ENCODE measurements at regions not wholly inside any gene's neighbourhood (a gene's known extent, or its start where the extent isn't known, plus 50 kb on each side); places are given as distances from the start of the nearest gene placed in this dataset.

DNA sequence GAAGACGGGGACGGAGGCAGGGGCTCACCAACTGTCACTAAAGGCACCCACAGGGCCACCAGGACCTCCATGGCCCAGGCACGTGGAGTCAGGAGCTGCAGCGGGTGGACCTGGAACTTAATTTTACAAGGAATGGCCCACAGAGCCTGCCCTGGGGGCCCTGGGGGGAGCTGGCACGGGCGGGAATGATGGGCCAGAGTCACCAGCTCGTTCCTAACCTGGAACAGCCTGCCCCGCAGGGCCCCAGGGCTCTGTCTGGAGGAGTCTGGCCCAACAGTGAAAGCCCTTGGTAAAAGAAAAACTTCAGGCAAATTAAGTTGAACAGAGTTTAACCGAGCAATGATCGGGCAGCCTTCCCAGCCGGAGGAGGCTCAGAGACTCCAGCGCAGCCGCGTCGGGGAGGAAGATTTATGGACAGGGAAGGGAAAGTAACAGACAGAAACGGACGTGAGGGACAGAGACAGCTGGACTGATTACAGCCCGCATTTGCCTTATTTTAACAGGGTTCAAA is 118.4 kb upstream of the TMEM18 start:
- Histone ChIP-seq H2BK12ac (ENCODE audit: low read depth, low read length) (no peak overlapping the region), H4K91ac (replicated peaks; ENCODE audit: insufficient read length, low read length) (no peak overlapping the region), H3K79me1 (ENCODE audit: low read depth, low read length) (no peaks in the 10 kb centered on the region), H3K9ac (replicated peaks in 1 of 4; ENCODE audit: extremely low read depth in 1 of 4, low read depth in 3 of 4, low read length in 3 of 4) (no peak overlapping the region), H2BK15ac (ENCODE audit: low read length) (0 out of 2 replicates have a peak overlapping the region, but pooled peaks have one; percentile 72), H3K23ac (ENCODE audit: insufficient read length) (no peak overlapping the region), H2BK5ac (ENCODE audit: low read depth, low read length) (no peak overlapping the region), H3K9me3 (ENCODE audit: insufficient read depth in 2 of 2, low read depth in 1 of 2, low read length in 1 of 2) (peaks cover under 1 to 6% of the 10 kb centered on the region in 2 experiments; a peak in 3 of 4 replicates), H3K36me3 (ENCODE audit: control insufficient read depth in 2 of 4, insufficient read depth in 4 of 4, low read length in 3 of 4) (no peaks in the 10 kb centered on the region), H3K79me2 (ENCODE audit: control insufficient read depth in 1 of 2, insufficient read depth in 2 of 2, low read length in 2 of 2) (no peaks in the 10 kb centered on the region), H4K5ac (ENCODE audit: insufficient read length, low read depth, low read length) (no peak overlapping the region), H3K4me2 (ENCODE audit: insufficient read depth in 1 of 2, low read depth in 2 of 2, low read length in 2 of 2) (no peak overlapping the region), H3K4ac (replicated peaks; ENCODE audit: insufficient read length, low read depth, low read length) (no peak overlapping the region), H3K18ac (ENCODE audit: extremely low read depth, low read length) (no peak overlapping the region; the same call in 1 of the 2 replicates), H3K4me1 (replicated peaks in 1 of 4; ENCODE audit: control insufficient read depth in 3 of 4, insufficient read depth in 4 of 4, low read length in 3 of 4) (peaks cover 0 to 3% (median 0%) of the 10 kb centered on the region in 4 experiments; a peak in 1 of 7 replicates), H2BK120ac (replicated peaks; ENCODE audit: low read depth, low read length) (no peak overlapping the region), H3K14ac (ENCODE audit: insufficient read length) (no peak overlapping the region), H4K20me1 (replicated peaks in 1 of 2; ENCODE audit: control insufficient read depth in 1 of 2, insufficient read depth in 2 of 2, low read length in 2 of 2) (no peaks in the 10 kb centered on the region), H2AFZ (ENCODE audit: low read length) (peak overlapping the region; percentile 84; the same call in 1 of the 2 replicates), H2BK20ac (ENCODE audit: low read length) (no peak overlapping the region), H3K23me2 (ENCODE audit: low read depth, low read length) (no peaks in the 10 kb centered on the region), H4K8ac (ENCODE audit: extremely low read depth, insufficient read depth, low read length) (no peak overlapping the region), H3K4me3 (ENCODE audit: extremely low read depth in 1 of 4, insufficient read depth in 2 of 4, low read depth in 3 of 4, low read length in 4 of 4) (no peak overlapping the region), H2AK5ac (ENCODE audit: low read depth, low read length) (no peak overlapping the region), H3K56ac (replicated peaks; ENCODE audit: insufficient read length, low read depth, low read length) (no peak overlapping the region), H3K27me3 (replicated peaks in 1 of 4; ENCODE audit: control insufficient read depth in 3 of 4, extremely low read depth in 1 of 4, insufficient read depth in 3 of 4, low read length in 3 of 4) (peaks cover 0 to 3% (median 0%) of the 10 kb centered on the region in 4 experiments; a peak in 2 of 7 replicates), H3K27ac (ENCODE audit: low read depth, low read length) (no peak overlapping the region)
- 85% methylated on average over 17 of the region's 18 CpGs; no CpG with 5 or more reads in 1 of the 2 experiments for WGBS, 2 experiments (ENCODE audit: extremely low coverage in 1 of 2, insufficient coverage in 1 of 2, insufficient read length in 1 of 2, insufficient replicate concordance in 2 of 2, low coverage in 1 of 2, low lambda C conversion rate in 2 of 2, missing lambda C conversion rate in 1 of 2)
- DNase-seq (ENCODE audit: low read depth in 1 of 2, low spot score in 2 of 2) = peak in 1 of 2 experiments; percentile 34
- CTCF ChIA-PET (ENCODE audit: partially characterized antibody) = interaction anchor here (0.8 to 2.7 kb wide), 7 partner anchors 14 to 263 kb away, joined by 3 to 10 read pairs (median 3); no protein-coding TSS in a partner anchor
- POLR2A ChIA-PET (ENCODE audit: partially characterized antibody) = interaction anchor here (1.0 kb wide), 1 partner anchor 21 kb away, joined by 5 read pairs; no protein-coding TSS in a partner anchor
- FAIRE-seq = no peak
- no peak for TF ChIP-seq EP300 (IDR thresholded peaks at IDR 0.05; ENCODE audit: borderline replicate concordance in 1 of 2, low read depth in 2 of 2, low read length in 2 of 2)
- no peak for TF ChIP-seq HDAC2 (IDR thresholded peaks at IDR 0.05; ENCODE audit: borderline replicate concordance in 1 of 2, low read depth in 2 of 2, low read length in 2 of 2)
- no peak for TF ChIP-seq ZNF274 (IDR thresholded peaks at IDR 0.05; ENCODE audit: borderline replicate concordance, extremely low read depth, low read length)
- TF ChIP-seq TCF12 (IDR thresholded peaks at IDR 0.05; ENCODE audit: low read depth, low read length) = no peak
- TF ChIP-seq GABPA (IDR thresholded peaks at IDR 0.05; ENCODE audit: borderline replicate concordance, insufficient read depth, low read length) = no peak
- no peak for TF ChIP-seq CBX8 (IDR thresholded peaks at IDR 0.05; ENCODE audit: borderline replicate concordance, low read depth, low read length)
- no peak for TF ChIP-seq JUN (IDR thresholded peaks at IDR 0.05; ENCODE audit: low read depth, low read length)
- TF ChIP-seq EGR1 (IDR thresholded peaks at IDR 0.05; ENCODE audit: borderline replicate concordance, low read depth, low read length) = no peak
- TF ChIP-seq SP4 (IDR thresholded peaks at IDR 0.05; ENCODE audit: low read length) = no peak
- no peak for TF ChIP-seq GTF2F1 (IDR thresholded peaks at IDR 0.05; ENCODE audit: borderline replicate concordance, low read depth, low read length)
- TF ChIP-seq SP1 (IDR thresholded peaks at IDR 0.05; ENCODE audit: low read depth, low read length) = no peak
- TF ChIP-seq SUZ12 (IDR thresholded peaks at IDR 0.05; ENCODE audit: low read length) = no peak
- TF ChIP-seq, protein P1, sequence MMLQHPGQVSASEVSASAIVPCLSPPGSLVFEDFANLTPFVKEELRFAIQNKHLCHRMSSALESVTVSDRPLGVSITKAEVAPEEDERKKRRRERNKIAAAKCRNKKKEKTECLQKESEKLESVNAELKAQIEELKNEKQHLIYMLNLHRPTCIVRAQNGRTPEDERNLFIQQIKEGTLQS (IDR thresholded peaks at IDR 0.05; ENCODE audit: insufficient read depth, low read depth, low read length) = no peak
